H9 (cell line): ENCODE measurements at regions not wholly inside any gene's neighbourhood (a gene's known extent, or its start where the extent isn't known, plus 50 kb on each side); places are given as distances from the start of the nearest gene placed in this dataset.

Experiments used
- DNase-seq: peaks from one replicate; pipeline ENCODE4 v3.0.0-alpha.2; 2017
- H2AFZ ChIP-seq: one replicate; pipeline ENCODE4 v1.6.1; 2013; ENCODE audit warnings: mild to moderate bottlenecking, low read length, control low read depth, moderate library complexity
- H2AK5ac ChIP-seq: 2 replicates; pipeline ENCODE4 v1.6.1; 2013; ENCODE audit warnings: low read length, control low read depth, mixed read lengths; ENCODE audit not compliant: insufficient read length
- H2BK120ac ChIP-seq: one replicate; pipeline ENCODE4 v1.6.1; 2013; ENCODE audit warnings: low read depth, mild to moderate bottlenecking, low read length, control low read depth, inconsistent platforms; ENCODE audit not compliant: poor library complexity, severe bottlenecking
- H2BK12ac ChIP-seq: 2 replicates; pipeline ENCODE4 v1.6.1; 2013; ENCODE audit warnings: low read length, control low read depth, mixed read lengths, low read depth; ENCODE audit not compliant: insufficient read length
- H2BK15ac ChIP-seq: 2 replicates; pipeline ENCODE4 v1.6.1; 2013; ENCODE audit warnings: low read depth, low read length, control low read depth
- H2BK20ac ChIP-seq: one replicate; pipeline ENCODE4 v1.6.1; 2013; ENCODE audit warnings: low read depth, mild to moderate bottlenecking, low read length, control low read depth, inconsistent platforms; ENCODE audit not compliant: poor library complexity, severe bottlenecking
- H2BK5ac ChIP-seq: 2 replicates; pipeline ENCODE4 v1.6.1; 2013; ENCODE audit warnings: low read length, control low read depth, mixed read lengths; ENCODE audit not compliant: insufficient read length
- H3K14ac ChIP-seq: 2 replicates; pipeline ENCODE4 v1.6.1; 2013; ENCODE audit warnings: low read length, control low read depth; ENCODE audit not compliant: insufficient read depth
- H3K18ac ChIP-seq: 2 replicates; pipeline ENCODE4 v1.6.1; 2013; ENCODE audit warnings: low read depth, mild to moderate bottlenecking, mixed read lengths, low read length, control low read depth; ENCODE audit not compliant: insufficient read length
- H3K23ac ChIP-seq: 2 replicates; pipeline ENCODE4 v1.6.1; 2013; ENCODE audit warnings: low read length, control low read depth, mixed read lengths, low read depth; ENCODE audit not compliant: insufficient read length
- H3K23me2 ChIP-seq: 2 replicates; pipeline ENCODE4 v1.6.1; 2013; ENCODE audit warnings: low read depth, mild to moderate bottlenecking, mixed read lengths, low read length, control low read depth; ENCODE audit not compliant: insufficient read length, poor library complexity, severe bottlenecking
- H3K27ac ChIP-seq: 2 replicates; pipeline ENCODE4 v1.5.1; 2013; ENCODE audit warnings: low read length, control low read depth, mixed read lengths, low read depth; ENCODE audit not compliant: insufficient read length
- H3K27me3 ChIP-seq: 2 replicates; pipeline ENCODE4 v1.6.1; 2013; ENCODE audit warnings: low read length, control low read depth, inconsistent platforms; ENCODE audit not compliant: insufficient read depth
- H3K4ac ChIP-seq: 2 replicates; pipeline ENCODE4 v1.6.1; 2013; ENCODE audit warnings: low read depth, mild to moderate bottlenecking, control low read depth, inconsistent platforms, low read length, moderate library complexity
- H3K4me1 ChIP-seq: 2 replicates; pipeline ENCODE4 v1.6.1; 2013; ENCODE audit warnings: low read length, control low read depth, inconsistent platforms; ENCODE audit not compliant: insufficient read depth
- H3K4me2 ChIP-seq: 2 replicates; pipeline ENCODE4 v1.6.1; 2013; ENCODE audit warnings: low read length, control low read depth, mixed read lengths; ENCODE audit not compliant: insufficient read length, insufficient read depth
- H3K56ac ChIP-seq: 2 replicates; pipeline ENCODE4 v1.6.1; 2013; ENCODE audit warnings: low read depth, mild to moderate bottlenecking, mixed read lengths, low read length, control low read depth; ENCODE audit not compliant: insufficient read length
- H3K79me1 ChIP-seq: 2 replicates; pipeline ENCODE4 v1.6.1; 2013; ENCODE audit warnings: low read depth, mild to moderate bottlenecking, moderate library complexity, low read length, control low read depth, inconsistent platforms; ENCODE audit not compliant: insufficient read depth, poor library complexity, severe bottlenecking
- H3K79me2 ChIP-seq: 2 replicates; pipeline ENCODE4 v1.6.1; 2013; ENCODE audit warnings: low read length, control low read depth, inconsistent platforms; ENCODE audit not compliant: insufficient read depth
- H3K9ac ChIP-seq: 2 replicates; pipeline ENCODE4 v1.6.1; 2013; ENCODE audit warnings: low read length, control low read depth, mixed read lengths; ENCODE audit not compliant: insufficient read length; ENCODE audit errors: extremely low read depth
- H3K9me3 ChIP-seq: one replicate; pipeline ENCODE4 v1.6.1; 2013; ENCODE audit warnings: low read depth, low read length, inconsistent platforms; ENCODE audit not compliant: control insufficient read depth
- H3T11ph ChIP-seq: one replicate; pipeline ENCODE4 v1.6.1; 2013; ENCODE audit warnings: mild to moderate bottlenecking, low read length, control low read depth, inconsistent platforms
- H4K20me1 ChIP-seq: one replicate; pipeline ENCODE4 v1.6.1; 2013; ENCODE audit not compliant: control insufficient read depth, insufficient read length, insufficient read depth
- H4K5ac ChIP-seq: 2 replicates; pipeline ENCODE4 v1.6.1; 2013; ENCODE audit warnings: low read depth, mild to moderate bottlenecking, mixed read lengths, low read length, control low read depth; ENCODE audit not compliant: insufficient read length
- H4K8ac ChIP-seq: replicated peaks from 2 replicates; pipeline ENCODE4 v1.6.1; 2013; ENCODE audit warnings: low read length, control low read depth, mixed read lengths, low read depth; ENCODE audit not compliant: insufficient read length
- H4K91ac ChIP-seq: 2 replicates; pipeline ENCODE4 v1.6.1; 2013; ENCODE audit warnings: low read depth, mild to moderate bottlenecking, moderate library complexity, mixed read lengths, low read length, control low read depth; ENCODE audit not compliant: insufficient read length
- H3K27ac Mint-ChIP-seq, 3 experiments: 2 replicates in 2 of 3; 3 replicates in 1 of 3; pipeline ENCODE4 v1.8.0; 2020 to 2021; ENCODE audit warnings: mixed read lengths in 3 of 3, mild to moderate bottlenecking in 1 of 3, moderate library complexity in 1 of 3
- H3K27me3 Mint-ChIP-seq: 2 replicates; pipeline ENCODE4 v1.8.0; 2021; ENCODE audit warnings: low read depth, mild to moderate bottlenecking, moderate library complexity, mixed read lengths
- H3K36me3 Mint-ChIP-seq, 3 experiments: 2 replicates in 2 of 3; 3 replicates in 1 of 3; pipeline ENCODE4 v1.8.0; 2020 to 2021; ENCODE audit warnings: low read depth in 3 of 3, mixed read lengths in 3 of 3; ENCODE audit not compliant: insufficient read depth in 1 of 3
- H3K4me1 Mint-ChIP-seq, 2 experiments: 2 replicates each; pipeline ENCODE4 v1.8.0; 2020; ENCODE audit warnings: mixed read lengths in 2 of 2
- H3K4me3 Mint-ChIP-seq, 2 experiments: 2 replicates in 1 of 2; 3 replicates in 1 of 2; pipeline ENCODE4 v1.8.0; 2020 to 2021; ENCODE audit warnings: mild to moderate bottlenecking in 2 of 2, mixed read lengths in 2 of 2, moderate library complexity in 1 of 2
- H3K9me3 Mint-ChIP-seq, 2 experiments: 2 replicates in 1 of 2; 3 replicates in 1 of 2; pipeline ENCODE4 v1.8.0; 2020; ENCODE audit warnings: mild to moderate bottlenecking in 2 of 2, mixed read lengths in 2 of 2, moderate library complexity in 1 of 2
- CTCF ChIP-seq: fragments of 200-600 bp; sonication (generic); conservative IDR thresholded peaks from 3 replicates; pipeline ENCODE4 v1.8.0; 2021; ENCODE audit warnings: antibody characterized with exemption, mild to moderate bottlenecking
- WGBS: extraction: QIAGEN DNeasy Blood & Tissue Kit; methylation state at CpG from one replicate; pipeline ENCODE4 v1.1.7; 2013; ENCODE audit warnings: missing lambda C conversion rate, low lambda C conversion rate, mixed read lengths; ENCODE audit not compliant: insufficient read length; ENCODE audit errors: extremely low coverage; 5-methylcytosine and 5-hydroxymethylcytosine counted together

GRCh38 chr2:113823716-113824595, 65.9 kb upstream of the ACTR3 start:
- no peaks in the 10 kb centered on the region for H3K27me3 ChIP-seq
- H3K14ac ChIP-seq: no peak overlapping the region
- H3K79me1 ChIP-seq: no peaks in the 10 kb centered on the region
- H2BK12ac ChIP-seq: no peak overlapping the region
- no peak overlapping the region for H3K9ac ChIP-seq
- H3K23ac ChIP-seq: no peak overlapping the region
- DNase-seq: no peak
- H3K23me2 ChIP-seq: no peaks in the 10 kb centered on the region
- no CpG with 5 or more reads among the region's 4 CpGs for WGBS
- no peak overlapping the region for H4K91ac ChIP-seq
- H3K79me2 ChIP-seq: no peaks in the 10 kb centered on the region
- no peak overlapping the region for H2AFZ ChIP-seq
- no peak overlapping the region for H2AK5ac ChIP-seq
- no peaks in the 10 kb centered on the region for H3K9me3 Mint-ChIP-seq
- H2BK15ac ChIP-seq: no peak overlapping the region
- H3K27ac Mint-ChIP-seq: no peak overlapping the region
- no peak overlapping the region for H2BK120ac ChIP-seq
- no peak overlapping the region for H4K5ac ChIP-seq
- no peaks in the 10 kb centered on the region for H3K36me3 Mint-ChIP-seq
- H3K4me2 ChIP-seq: no peak overlapping the region
- no peak overlapping the region for H3K56ac ChIP-seq
- no peaks in the 10 kb centered on the region for H4K20me1 ChIP-seq
- no peak overlapping the region for H2BK20ac ChIP-seq
- peaks cover 10 to 11% of the 10 kb centered on the region in 2 experiments for H3K4me1 Mint-ChIP-seq
- no peak overlapping the region for H2BK5ac ChIP-seq
- H3K18ac ChIP-seq: no peak overlapping the region
- H3K27me3 Mint-ChIP-seq: no peaks in the 10 kb centered on the region
- no peak overlapping the region for H4K8ac ChIP-seq
- no peak for TF ChIP-seq CTCF
- no peaks in the 10 kb centered on the region for H3K9me3 ChIP-seq
- no peaks in the 10 kb centered on the region for H3K4me1 ChIP-seq
- H3T11ph ChIP-seq: no peak overlapping the region
- H3K27ac ChIP-seq: no peak overlapping the region
- H3K4ac ChIP-seq: no peak overlapping the region
- H3K4me3 Mint-ChIP-seq: no peak overlapping the region
